ENCODE measurements at regions not wholly inside any gene's neighbourhood (a gene's known extent, or its start where the extent isn't known, plus 50 kb on each side); places are given as distances from the start of the nearest gene placed in this dataset.
A peak's percentile ranks its signal among the peaks of the same experiment; 100 is the strongest.
"Not testable (repeated sequence)": the region's sequence is repeated elsewhere in the genome, so short reads cannot be mapped to it uniquely, and the experiment has no call there.

DNA sequence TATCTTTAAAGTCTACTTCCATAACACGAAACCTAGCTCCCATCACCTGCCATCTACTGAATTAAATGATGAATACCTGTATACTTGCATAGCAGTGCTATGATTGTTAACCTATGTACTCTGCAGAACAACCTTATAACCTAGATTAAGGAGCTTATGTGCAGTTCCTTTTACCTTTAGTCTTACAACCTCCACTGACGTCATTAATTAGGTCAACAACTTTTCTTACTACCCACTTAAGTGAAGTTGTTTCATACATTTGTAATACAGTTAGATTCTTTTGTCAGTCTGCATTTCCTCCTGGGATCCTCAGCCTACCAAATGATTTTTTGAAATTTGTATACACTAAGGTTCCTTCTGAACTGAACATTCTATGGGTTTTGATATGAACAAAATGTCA lies 1082.3 kb downstream of the SUCLG1 start:
- Mint-ChIP-seq H3K27ac (no peak overlapping the region), H3K9me3 (ENCODE audit: low read depth) (peaks cover 2% of the 10 kb centered on the region), H3K4me1 (no peaks in the 10 kb centered on the region), H3K4me3 (no peak overlapping the region), H3K36me3 (ENCODE audit: low read depth) (no peaks in the 10 kb centered on the region), H3K27me3 (no peaks in the 10 kb centered on the region)
- intact Hi-C loops (cut with DNase I, micrococcal nuclease) = no loop called here
- ATAC-seq (no peak), DNase-seq (no peak)
- CTCF ChIA-PET = no interaction called here
- POLR2A ChIA-PET = no interaction called here

DNA sequence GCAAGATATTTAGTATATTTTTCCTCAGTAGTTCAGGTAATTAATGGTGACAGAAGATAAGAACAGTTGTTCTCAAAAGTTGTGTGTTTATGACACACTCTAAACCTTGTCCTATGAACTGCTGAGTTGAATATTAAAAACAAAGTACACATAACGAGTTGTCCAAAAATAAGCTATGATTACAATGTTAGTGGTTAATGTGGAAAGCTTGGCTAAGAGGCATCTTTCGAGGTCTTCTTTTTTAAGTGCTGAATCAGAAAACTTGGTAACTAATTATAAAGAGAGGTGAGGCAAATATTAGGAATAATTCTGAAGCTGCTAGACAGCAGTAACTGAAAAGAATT lies 1088.7 kb downstream of the SUCLG1 start:
- Mint-ChIP-seq H3K4me3 (no peak overlapping the region), H3K4me1 (no peaks in the 10 kb centered on the region), H3K9me3 (ENCODE audit: low read depth) (peaks cover 3% of the 10 kb centered on the region), H3K27ac (no peak overlapping the region), H3K27me3 (no peaks in the 10 kb centered on the region), H3K36me3 (ENCODE audit: low read depth) (no peaks in the 10 kb centered on the region)
- ChIA-PET CTCF (no interaction called here), POLR2A (no interaction called here)
- intact Hi-C loops (cut with DNase I, micrococcal nuclease) = no loop called here
- no peak for ATAC-seq
- DNase-seq = no peak

DNA sequence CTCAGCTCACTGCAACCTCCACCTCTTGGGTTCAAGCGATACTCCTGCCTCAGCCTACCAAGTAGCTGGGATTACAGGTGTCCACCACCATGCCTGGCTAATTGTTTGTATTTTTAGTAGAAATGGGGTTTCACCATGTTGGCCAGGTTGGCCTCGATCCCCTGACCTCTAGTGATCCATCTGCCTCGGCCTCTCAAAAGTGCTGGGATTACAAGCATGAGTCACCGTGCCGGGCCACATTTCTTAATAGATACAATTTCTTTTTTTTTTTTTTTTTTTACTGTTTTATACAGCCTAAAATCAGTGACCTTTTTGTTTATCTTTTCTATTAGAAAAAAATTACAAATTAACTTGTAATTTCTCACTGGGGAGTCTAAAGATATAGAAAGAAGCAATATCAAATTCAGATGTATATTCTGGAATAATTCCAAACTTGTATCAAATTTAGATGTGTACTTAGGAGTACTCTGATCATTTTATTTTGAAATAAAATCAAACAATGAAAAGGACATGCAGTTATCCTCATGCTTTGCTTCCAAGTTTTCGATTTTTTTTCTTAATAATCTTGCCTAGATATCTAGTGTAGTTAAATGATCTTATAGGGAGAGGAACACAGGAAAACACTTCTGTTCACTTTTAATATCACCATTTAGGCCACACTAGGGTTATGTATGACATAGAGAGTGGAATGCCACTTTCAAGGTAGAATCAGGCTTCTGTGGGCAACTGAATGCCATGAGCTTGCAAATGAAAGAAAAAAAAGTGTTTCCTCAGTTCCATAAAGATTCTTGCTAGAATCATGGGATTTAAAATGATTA lies 1089.3 kb downstream of the SUCLG1 start:
- POLR2A ChIA-PET = no interaction called here
- no peak overlapping the region for H3K4me3 Mint-ChIP-seq
- no peaks in the 10 kb centered on the region for H3K27me3 Mint-ChIP-seq
- intact Hi-C loops (cut with DNase I, micrococcal nuclease) = no loop called here
- H3K36me3 Mint-ChIP-seq (ENCODE audit: low read depth) = no peaks in the 10 kb centered on the region
- no peaks in the 10 kb centered on the region for H3K4me1 Mint-ChIP-seq
- DNase-seq (no peak), ATAC-seq (no peak)
- CTCF ChIA-PET = no interaction called here
- peaks cover 3% of the 10 kb centered on the region for H3K9me3 Mint-ChIP-seq (ENCODE audit: low read depth)
- no peak overlapping the region for H3K27ac Mint-ChIP-seq

DNA sequence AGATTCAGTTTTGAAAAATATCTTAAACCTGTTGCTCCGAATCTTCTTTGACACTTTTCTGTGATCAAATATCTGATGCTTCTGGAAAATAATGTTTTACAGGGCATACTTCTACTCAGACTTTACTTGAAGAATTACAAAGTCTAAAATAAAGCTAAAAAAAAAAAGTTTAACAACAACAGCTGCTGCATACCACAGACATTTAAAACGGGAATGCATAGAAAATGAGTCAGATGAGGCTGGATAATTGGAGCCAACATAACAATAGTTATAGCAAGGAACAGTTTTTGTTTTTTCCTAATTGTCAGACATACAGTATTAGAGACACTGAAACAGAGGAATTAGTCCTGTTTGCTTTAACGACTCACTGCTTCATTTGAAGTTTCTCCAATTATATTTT lies 1090.2 kb downstream of the SUCLG1 start:
- no peak for DNase-seq
- ChIA-PET CTCF (no interaction called here), POLR2A (no interaction called here)
- intact Hi-C loops (cut with DNase I, micrococcal nuclease) = no loop called here
- H3K4me3 Mint-ChIP-seq = no peak overlapping the region
- H3K27ac Mint-ChIP-seq = no peak overlapping the region
- H3K4me1 Mint-ChIP-seq = no peaks in the 10 kb centered on the region
- no peaks in the 10 kb centered on the region for H3K36me3 Mint-ChIP-seq (ENCODE audit: low read depth)
- H3K27me3 Mint-ChIP-seq = no peaks in the 10 kb centered on the region
- no peak for ATAC-seq
- H3K9me3 Mint-ChIP-seq (ENCODE audit: low read depth) = peaks cover 3% of the 10 kb centered on the region

DNA sequence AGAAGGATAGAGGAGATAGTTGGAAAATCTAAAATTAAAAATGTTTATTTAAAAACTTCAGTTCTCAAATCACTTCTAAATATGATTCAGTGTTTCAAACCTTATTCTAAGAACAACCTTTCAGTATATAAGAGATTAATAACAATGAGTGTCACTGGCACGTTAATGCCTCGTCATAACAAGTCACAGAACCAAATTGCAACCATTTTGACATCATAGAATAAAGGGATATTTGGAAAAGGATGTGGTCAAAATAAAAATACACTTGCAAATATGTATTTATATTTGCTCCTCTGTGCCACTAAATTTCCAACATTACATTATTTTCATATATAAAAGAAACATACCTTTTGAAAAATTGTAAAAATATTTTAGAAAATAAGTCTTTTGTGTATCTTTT lies 1090.6 kb downstream of the SUCLG1 start:
- ChIA-PET CTCF (no interaction called here), POLR2A (no interaction called here)
- DNase-seq (no peak), ATAC-seq (no peak)
- no peak overlapping the region for H3K27ac Mint-ChIP-seq
- peaks cover 3% of the 10 kb centered on the region for H3K9me3 Mint-ChIP-seq (ENCODE audit: low read depth)
- no peaks in the 10 kb centered on the region for H3K27me3 Mint-ChIP-seq
- H3K4me1 Mint-ChIP-seq = no peaks in the 10 kb centered on the region
- intact Hi-C loops (cut with DNase I, micrococcal nuclease) = no loop called here
- H3K36me3 Mint-ChIP-seq (ENCODE audit: low read depth) = no peaks in the 10 kb centered on the region
- H3K4me3 Mint-ChIP-seq = no peak overlapping the region

DNA sequence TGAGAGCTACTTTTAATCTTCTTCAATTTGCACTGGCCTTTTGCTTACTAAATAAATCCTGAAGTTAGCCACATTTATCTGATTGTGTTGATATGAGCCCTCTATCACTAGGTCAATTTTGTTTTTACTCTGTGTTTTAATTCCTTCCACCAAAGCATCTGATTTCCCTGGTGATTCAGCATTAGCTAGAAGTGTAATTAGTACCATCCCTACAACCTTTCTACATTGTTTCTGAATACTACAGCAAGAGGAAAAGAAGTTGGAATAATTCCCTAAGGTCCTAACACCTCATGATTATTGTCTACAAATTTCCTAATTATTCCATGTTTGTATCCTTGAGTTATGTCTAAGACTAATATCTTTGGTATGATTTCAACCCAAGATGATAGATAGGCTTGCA lies 1093.6 kb downstream of the SUCLG1 start:
- Mint-ChIP-seq H3K9me3 (ENCODE audit: low read depth) (peaks cover 3% of the 10 kb centered on the region), H3K27ac (no peak overlapping the region), H3K36me3 (ENCODE audit: low read depth) (no peaks in the 10 kb centered on the region), H3K4me1 (no peaks in the 10 kb centered on the region), H3K27me3 (no peaks in the 10 kb centered on the region), H3K4me3 (no peak overlapping the region)
- ChIA-PET POLR2A (no interaction called here), CTCF (no interaction called here)
- ATAC-seq (no peak), DNase-seq (no peak)
- intact Hi-C loops (cut with DNase I, micrococcal nuclease) = no loop called here

DNA sequence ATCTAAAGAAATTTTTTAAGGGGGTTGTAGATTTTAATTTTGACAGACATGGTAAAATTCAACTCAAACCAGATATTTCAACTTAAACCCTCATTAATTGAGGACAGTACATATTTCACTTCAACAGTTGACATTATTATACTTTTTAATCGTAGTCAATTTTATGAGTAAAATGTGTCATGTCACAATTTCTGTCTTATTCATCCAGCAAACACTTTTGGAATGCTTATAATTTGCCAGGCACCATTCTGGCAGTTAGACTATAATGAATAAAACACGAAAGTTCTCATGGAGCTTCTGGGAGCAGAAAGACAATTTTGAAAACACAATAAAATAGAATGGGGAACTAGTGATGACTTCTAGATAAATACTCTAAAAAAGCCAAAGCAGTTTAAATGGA lies 1094.8 kb downstream of the SUCLG1 start:
- CTCF ChIA-PET = no interaction called here
- Mint-ChIP-seq H3K4me1 (no peaks in the 10 kb centered on the region), H3K36me3 (ENCODE audit: low read depth) (no peaks in the 10 kb centered on the region), H3K27me3 (no peaks in the 10 kb centered on the region), H3K27ac (no peak overlapping the region), H3K4me3 (no peak overlapping the region), H3K9me3 (ENCODE audit: low read depth) (peaks cover 3% of the 10 kb centered on the region)
- POLR2A ChIA-PET = no interaction called here
- no peak for ATAC-seq
- no peak for DNase-seq
- intact Hi-C loops (cut with DNase I, micrococcal nuclease) = no loop called here

DNA sequence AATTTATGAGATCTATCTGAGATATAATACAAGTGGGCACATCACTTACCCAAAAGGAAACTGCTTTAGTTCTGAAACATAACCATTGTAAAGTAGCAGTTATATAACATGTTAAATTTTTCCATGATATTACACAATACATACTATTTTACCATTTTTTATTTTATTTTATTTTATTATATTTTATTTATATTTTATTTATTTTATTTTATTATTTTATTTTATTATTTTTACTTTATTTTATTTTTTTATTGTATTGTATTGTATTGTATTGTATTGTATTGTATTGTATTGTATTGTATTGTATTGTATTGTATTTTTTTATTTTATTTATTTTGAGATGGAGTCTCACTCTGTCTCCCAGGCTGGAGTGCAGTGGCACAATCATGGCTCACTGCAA lies 1095.9 kb downstream of the SUCLG1 start:
- H3K9me3 Mint-ChIP-seq (ENCODE audit: low read depth); CTCF ChIA-PET; H3K4me1 Mint-ChIP-seq; ATAC-seq; intact Hi-C loops (cut with DNase I, micrococcal nuclease); POLR2A ChIA-PET; DNase-seq; H3K4me3 Mint-ChIP-seq; H3K36me3 Mint-ChIP-seq (ENCODE audit: low read depth); H3K27me3 Mint-ChIP-seq; H3K27ac Mint-ChIP-seq: not testable (repeated sequence)

DNA sequence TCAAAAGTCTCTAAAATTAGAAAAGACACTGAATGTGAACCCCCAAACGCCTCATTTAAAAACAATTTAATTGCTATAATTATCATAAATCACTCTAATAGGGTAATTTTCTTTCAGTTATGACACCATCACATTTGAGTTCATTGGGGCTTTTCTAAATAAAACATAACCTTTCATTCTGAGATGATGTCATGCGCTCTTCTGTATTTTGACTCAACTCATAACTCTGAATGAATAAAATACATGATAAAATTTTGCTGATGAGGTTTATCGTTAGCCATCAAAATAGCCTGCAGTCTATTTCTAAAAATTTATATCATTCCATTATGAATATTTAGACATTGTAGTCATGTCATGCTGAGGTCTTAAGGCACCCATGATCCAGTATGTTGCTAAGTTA lies 1099.7 kb downstream of the SUCLG1 start:
- peaks cover 3% of the 10 kb centered on the region for H3K9me3 Mint-ChIP-seq (ENCODE audit: low read depth)
- H3K4me1 Mint-ChIP-seq = no peaks in the 10 kb centered on the region
- no peak overlapping the region for H3K27ac Mint-ChIP-seq
- ATAC-seq (no peak), DNase-seq (no peak)
- no peaks in the 10 kb centered on the region for H3K27me3 Mint-ChIP-seq
- ChIA-PET POLR2A (no interaction called here), CTCF (no interaction called here)
- H3K4me3 Mint-ChIP-seq = no peak overlapping the region
- no peaks in the 10 kb centered on the region for H3K36me3 Mint-ChIP-seq (ENCODE audit: low read depth)
- intact Hi-C loops (cut with DNase I, micrococcal nuclease) = no loop called here

DNA sequence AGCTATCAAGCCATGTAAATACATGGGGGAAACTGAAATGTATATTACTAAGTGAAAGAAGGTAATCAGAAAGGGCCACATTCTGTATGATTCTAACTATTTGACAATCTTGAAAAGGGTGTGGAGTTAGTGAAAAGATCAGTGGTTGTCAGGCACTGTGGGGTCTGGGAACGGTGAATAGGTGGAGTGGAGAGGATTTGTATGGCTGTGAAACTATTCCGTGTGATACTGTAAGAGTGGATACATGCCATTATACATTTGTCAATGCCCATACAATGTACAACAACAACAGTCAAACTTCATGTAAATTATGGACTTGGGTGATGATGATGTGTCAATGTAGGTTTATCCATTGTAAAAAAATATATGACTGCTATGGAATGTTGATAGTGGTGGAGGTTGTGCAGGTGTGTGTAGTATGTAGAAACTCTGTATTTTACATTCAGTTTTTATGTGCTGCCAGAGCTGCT lies 1116.2 kb downstream of the SUCLG1 start:
- Mint-ChIP-seq H3K4me1 (no peaks in the 10 kb centered on the region), H3K4me3 (no peak overlapping the region), H3K27me3 (no peaks in the 10 kb centered on the region), H3K9me3 (ENCODE audit: low read depth) (peaks cover 11% of the 10 kb centered on the region), H3K27ac (no peak overlapping the region), H3K36me3 (ENCODE audit: low read depth) (no peaks in the 10 kb centered on the region)
- DNase-seq = no peak
- ChIA-PET POLR2A (no interaction called here), CTCF (no interaction called here)
- intact Hi-C loops (cut with DNase I, micrococcal nuclease) = no loop called here
- peak; percentile 71 for ATAC-seq

DNA sequence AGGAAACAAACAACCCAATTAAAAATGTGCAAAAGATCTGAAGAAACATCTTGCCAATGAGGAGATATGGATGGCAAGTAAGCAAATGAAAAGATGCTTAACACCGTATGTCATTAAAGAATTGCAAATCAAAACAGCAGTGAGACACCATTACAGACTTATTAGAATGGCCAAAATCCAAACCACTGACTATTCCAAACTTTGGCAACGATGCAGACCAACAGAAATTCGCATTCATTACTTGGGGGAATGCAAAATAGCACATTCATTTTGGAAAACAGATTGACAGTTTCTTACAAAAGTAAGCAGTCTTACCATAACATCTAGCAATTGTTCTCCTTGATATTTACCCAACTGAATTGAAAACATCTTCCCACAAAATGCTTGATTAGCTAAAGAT lies 1118.7 kb downstream of the SUCLG1 start:
- no peaks in the 10 kb centered on the region for H3K36me3 Mint-ChIP-seq (ENCODE audit: low read depth)
- DNase-seq (no peak), ATAC-seq (no peak)
- H3K4me3 Mint-ChIP-seq = no peak overlapping the region
- ChIA-PET CTCF (no interaction called here), POLR2A (no interaction called here)
- H3K27me3 Mint-ChIP-seq = no peaks in the 10 kb centered on the region
- peaks cover 9% of the 10 kb centered on the region for H3K9me3 Mint-ChIP-seq (ENCODE audit: low read depth)
- intact Hi-C loops (cut with DNase I, micrococcal nuclease) = no loop called here
- no peaks in the 10 kb centered on the region for H3K4me1 Mint-ChIP-seq
- H3K27ac Mint-ChIP-seq = no peak overlapping the region

DNA sequence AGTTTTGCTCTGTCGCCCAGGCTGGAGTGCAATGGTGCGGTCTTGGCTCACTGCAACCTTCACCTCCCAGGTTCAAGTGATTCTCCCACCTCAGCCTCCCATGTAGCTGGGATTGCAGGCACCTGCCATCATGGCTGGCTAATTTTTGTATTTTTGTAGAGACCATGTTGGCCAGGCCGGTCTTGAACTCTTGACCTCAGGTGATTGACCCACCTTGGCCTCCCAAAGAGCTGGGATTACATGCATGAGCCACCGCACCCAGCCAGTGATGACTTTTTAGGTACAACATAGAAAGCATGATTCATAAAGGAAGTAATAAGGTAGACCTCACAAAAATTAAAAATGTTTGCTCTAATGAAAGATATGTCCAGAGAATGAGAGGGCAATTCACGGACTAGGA lies 1119.1 kb downstream of the SUCLG1 start:
- H3K4me1 Mint-ChIP-seq; H3K27ac Mint-ChIP-seq; POLR2A ChIA-PET; ATAC-seq; H3K4me3 Mint-ChIP-seq; H3K9me3 Mint-ChIP-seq (ENCODE audit: low read depth); H3K36me3 Mint-ChIP-seq (ENCODE audit: low read depth); CTCF ChIA-PET; H3K27me3 Mint-ChIP-seq: not testable (repeated sequence)
- intact Hi-C loops (cut with DNase I, micrococcal nuclease) = loop anchor here in 1 of 2 experiments (10.0 kb wide), 1 partner anchor 815 kb away; no protein-coding TSS in a partner anchor
- peak; percentile 12 for DNase-seq

DNA sequence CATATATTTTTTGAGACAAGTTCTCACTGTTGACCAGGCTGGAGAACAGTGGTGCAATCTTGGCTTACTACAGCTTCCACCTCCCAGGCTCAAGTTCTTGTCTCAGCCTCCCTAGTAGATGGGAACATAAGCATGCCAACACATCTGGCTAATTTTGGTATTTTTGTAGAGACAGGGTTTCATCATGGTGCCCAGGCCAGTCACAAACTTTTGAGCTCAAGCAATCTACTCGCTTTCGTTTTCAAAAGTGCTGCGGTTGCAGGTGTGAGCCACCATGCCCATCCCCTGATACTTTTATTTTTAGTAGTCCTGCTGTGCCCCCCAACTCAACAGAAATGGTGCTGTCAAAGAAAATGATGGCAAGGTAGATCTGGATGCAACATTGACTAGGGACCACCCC lies 1127.3 kb downstream of the SUCLG1 start:
- H3K27ac Mint-ChIP-seq = no peak overlapping the region
- no peak for DNase-seq
- POLR2A ChIA-PET = interaction anchor here (0.7 kb wide), 1 partner anchor 1124 kb away, joined by 4 read pairs; no protein-coding TSS in a partner anchor
- no peaks in the 10 kb centered on the region for H3K9me3 Mint-ChIP-seq (ENCODE audit: low read depth)
- H3K36me3 Mint-ChIP-seq (ENCODE audit: low read depth) = no peaks in the 10 kb centered on the region
- H3K4me1 Mint-ChIP-seq = no peaks in the 10 kb centered on the region
- intact Hi-C loops (cut with DNase I, micrococcal nuclease) = loop anchor here in 1 of 2 experiments (10.0 kb wide), 1 partner anchor 807 kb away; no protein-coding TSS in a partner anchor
- H3K4me3 Mint-ChIP-seq = no peak overlapping the region
- no peaks in the 10 kb centered on the region for H3K27me3 Mint-ChIP-seq
- CTCF ChIA-PET = no interaction called here
- no peak for ATAC-seq

All from activated CD4-positive, alpha-beta T cell treated with anti-CD3 and anti-CD28 coated beads for 36 hours (primary cell).